Dermis blood vessel endothelial cell (primary cell): ENCODE measurements at regions not wholly inside any gene's neighbourhood (a gene's known extent, or its start where the extent isn't known, plus 50 kb on each side); places are given as distances from the start of the nearest gene placed in this dataset.

Experiments
- DNase-seq: peaks from one replicate; pipeline ENCODE4 v3.0.0; 2010

DNA sequence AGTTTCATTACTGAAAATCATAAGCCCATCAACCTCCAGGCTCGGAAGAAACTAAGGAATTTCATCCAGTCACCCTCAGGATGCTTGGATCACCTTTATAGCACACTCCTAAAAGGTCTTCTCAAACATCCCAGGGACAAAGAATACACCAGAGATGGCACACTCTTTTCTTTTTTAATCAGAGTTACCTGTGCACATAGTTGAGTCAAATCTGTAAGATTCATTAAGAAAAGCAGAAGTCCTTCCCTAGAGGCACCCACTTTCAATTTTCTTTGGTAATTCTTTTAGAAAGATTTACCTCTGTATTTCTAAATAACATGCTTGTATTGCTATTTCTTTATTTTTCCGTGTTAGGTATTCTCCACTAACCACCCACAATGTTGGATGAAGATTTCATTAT is 50.6 kb upstream of the IL6 start:
- no peak for DNase-seq

DNA sequence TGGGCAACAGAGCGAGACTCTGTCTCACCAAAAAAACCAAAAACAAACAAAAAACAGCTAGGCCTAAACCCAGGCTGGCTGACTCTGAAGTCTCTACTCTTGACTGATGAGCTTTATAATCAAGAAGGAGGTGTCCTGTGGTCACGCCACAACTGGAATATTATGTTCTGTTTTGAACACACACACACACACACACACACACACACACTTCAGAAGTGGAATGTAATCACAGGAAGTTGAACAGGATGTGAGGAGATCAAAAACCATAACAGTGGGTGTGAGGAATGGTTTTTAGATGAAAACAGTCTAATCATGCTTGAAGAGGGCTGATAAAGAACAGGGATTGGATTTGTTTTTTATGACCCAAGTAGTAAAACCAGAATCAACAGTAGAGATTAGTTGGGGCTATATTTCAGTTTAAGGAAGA is 51.1 kb upstream of the IL6 start:
- peak; percentile 75 for DNase-seq

DNA sequence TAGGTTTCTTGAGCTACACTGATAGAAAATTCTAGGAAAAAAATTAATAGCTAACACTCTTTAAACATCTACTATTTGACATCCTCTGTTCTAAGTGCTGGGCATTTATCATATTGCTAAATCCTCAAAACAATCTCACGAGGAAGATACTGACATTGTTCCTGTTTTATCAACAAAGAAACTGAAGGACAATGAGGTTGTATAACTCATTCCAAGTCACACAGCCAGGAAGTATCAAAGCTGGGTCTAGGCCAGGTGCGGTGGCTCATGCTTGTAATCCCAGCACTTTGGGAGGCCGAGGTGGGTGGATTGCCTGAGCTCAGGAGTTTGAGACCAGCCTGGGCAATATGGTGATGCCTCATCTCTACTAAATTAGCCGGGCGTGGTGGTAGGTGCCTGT is 51.6 kb upstream of the IL6 start:
- DNase-seq: peak; percentile 81

DNA sequence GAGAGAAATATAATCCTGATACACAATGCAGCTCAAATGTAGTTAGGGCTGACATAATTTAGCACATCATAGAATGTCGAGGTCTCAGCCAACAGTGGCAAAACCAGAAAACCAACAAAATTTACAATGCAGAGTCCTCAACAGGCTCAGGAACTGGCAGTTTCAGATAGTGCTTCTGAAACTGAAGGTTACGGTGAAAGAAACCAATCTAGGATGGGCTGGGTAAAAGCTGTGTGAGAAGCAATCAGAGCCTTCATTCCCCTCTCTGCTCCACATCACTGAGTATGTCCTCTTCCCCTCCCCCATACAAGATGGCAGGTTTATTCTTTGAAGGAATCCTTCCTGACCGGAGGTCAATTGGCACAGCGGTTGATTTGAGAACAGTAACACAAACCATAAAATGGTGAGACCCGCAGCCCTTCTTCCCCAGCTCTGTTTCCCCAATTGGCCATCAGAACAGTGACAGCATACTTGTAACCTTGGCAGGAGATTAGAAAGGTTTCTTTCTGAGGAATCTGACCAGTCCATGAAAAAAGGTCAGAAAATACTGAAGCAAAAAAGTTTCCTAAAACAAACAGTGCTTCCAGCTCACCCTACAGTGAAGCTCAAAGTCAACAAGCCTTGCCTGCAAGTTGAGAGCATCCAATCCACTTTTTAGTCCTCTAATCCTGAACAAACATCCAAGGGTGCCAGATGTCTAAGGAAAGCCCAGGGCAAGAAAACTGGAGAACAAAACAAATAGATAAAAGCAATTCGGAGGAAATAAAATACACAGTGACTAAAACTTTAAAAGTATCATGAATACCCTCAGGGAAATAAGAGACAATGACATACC is 53.9 kb upstream of the IL6 start:
- no peak for DNase-seq

DNA sequence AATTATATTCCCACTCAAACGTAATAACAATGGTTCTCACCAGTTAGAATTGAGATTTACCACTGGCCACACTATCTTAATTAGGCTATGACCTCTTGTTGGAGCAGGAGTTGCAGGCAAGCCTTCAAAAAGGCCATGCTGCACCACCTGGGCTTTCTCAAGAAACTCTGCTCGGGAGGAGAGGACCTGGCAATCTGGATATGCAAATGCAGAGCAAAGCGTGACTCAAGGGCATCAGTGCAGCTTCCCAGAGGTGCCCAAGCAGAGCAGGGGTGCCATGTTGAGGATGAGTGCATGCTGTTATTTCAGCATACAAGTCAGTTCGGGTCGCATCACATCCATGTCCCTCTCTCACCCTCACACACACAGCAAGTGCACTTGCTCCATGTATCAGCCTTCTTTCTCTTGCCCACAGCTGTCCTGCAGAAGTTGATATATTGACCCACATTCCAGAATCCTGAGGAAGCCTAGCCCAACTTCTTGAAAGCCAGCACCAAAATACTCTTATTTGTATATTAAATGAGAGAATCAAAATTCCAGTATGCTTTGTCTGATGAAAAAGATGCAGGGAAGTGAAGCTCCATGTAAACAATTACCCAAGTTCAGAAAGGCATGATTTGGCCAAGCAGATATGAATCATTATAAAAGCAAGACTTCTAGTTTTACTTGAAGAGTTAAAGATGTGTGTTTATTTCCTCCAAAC is 55.7 kb upstream of the IL6 start:
- no peak for DNase-seq

DNA sequence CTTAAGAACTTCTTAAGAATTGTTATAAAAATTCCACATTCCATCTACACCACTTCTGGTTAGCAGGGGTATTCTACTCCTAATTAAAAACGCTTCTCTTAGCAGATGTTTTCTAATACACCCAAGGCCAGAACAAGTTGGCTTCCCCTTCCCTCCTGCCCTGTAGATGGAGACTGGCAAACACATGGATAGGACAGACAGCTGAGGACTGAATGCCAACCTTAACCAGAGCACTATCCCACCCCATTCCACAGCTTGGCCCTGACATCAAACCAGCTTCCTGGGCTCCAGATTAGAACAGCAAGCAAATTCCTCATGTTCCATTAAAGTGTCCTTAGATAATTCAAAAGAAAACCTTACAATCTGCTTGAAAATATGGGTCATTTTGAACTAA is 56.6 kb upstream of the IL6 start:
- no peak for DNase-seq

DNA sequence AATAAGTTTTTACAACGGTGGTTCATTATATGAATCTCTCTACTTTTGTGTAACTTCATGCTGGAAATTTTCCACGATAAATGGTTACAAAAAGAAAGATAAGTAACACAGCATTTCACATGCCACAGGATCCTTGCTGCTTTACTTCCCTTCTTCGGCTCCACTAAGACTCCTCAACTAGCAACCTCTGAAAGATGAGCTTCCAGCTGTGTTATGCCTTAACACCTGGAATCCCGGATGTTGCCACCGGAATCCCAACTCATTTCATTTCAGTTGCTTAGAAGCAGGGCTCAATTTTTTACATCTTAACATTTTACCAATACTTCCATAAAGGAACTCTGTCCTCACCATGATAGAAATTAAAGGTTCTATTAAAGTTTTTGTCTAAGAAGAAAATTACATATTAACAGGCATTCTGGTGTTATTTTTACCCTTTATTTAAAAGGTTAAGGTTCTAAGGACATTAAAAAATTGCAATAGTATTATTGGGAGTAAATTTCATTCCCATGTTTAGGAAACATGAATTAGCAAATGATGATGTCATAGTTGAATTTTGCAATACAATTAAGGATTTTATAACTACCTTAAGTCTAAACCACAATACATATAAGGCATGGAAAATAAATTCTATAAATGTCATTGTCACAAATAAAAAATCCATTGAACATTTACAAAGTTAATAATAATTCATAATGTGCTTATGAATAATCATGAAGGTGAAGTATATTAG is 57.1 kb upstream of the IL6 start:
- DNase-seq: no peak

DNA sequence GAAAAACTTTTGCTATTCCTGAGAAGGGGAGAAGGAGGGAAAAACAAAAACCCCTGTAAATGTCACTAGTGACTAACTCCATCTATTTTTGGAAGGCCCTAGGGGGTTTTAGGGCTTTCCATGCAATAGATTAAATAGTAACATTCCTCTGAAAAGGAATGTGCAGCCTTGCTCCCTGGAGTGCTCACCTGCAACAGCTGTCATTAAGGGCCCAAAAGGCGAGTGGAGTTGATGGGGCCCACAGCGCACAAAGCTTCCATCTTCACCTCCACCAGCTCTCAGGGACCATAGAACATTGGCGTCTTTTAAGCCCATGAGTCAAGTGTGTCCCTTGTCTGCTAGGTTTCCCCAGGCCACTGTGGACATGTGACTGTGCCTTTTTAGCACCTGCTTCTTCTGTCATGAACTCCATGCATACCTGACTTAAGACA is 58.0 kb upstream of the IL6 start:
- no peak for DNase-seq

DNA sequence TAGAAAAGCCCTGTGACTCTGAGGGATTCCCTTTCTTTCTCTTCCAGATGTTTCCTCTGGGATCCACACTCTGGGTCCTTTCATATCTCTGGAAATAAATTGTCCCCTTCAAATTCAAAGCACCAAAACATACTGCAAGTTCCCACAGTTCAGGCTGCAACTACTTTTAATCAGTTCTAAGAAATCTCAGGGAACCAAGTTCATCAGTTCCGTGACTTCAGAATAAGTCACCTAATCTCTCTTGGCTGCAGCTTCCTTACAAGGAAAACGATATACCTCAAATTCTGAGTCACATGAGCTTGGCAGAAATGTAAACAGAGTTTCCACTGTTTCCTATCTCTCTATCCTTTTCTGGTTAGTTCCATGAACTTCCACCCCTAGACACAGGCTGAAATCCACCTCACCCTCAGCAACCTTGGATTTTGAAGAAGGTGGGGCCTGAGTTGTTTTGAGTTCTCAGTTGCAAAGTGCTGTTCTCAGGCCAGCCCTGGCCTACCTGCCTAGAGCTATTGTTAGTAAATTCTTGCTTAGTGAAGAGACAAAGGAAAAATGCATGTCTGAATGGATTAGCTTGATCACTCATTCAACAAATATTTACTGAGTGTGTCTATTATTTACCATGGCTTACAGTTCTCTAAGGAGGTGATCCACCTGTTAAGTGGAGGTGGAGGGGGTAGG is 59.3 kb upstream of the IL6 start:
- DNase-seq: peak; percentile 76

DNA sequence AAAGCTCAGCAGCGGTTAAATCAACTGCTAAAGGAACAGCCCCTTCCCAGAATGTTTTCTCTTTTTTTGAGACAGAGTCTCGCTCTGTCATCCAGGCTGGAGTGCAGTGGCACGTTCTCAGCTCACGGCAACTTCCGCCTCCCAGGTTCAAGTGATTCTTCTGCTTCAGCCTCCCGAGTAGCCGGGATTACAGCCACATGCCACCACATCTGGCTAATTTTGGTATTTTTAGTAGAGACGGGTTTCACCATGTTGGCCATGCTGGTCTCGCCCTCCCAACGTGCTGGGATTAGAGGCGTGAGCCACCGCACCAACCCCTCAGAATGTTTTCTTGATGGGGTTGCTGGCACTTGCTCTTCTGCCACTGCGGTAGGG is 59.8 kb upstream of the IL6 start:
- DNase-seq: no peak

DNA sequence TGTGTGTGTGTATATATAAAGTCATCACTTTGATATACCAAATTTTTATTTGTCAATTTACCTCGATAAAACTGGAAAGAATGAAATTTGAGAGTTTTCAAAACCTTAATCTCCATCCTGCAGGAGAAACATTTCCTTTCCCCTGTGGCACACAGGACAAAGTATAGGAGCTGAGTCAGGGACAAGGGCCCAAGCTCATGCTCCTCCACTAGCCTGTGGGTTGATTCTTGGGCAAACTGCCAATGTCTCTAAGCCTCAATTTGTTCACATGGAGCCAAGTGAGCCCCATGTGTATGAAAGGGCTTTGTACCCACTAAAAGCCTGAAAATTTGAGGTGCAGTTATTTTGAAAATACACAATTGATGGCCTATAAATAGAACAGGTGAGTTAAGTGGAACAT is 60.3 kb upstream of the IL6 start:
- DNase-seq: peak; percentile 84

DNA sequence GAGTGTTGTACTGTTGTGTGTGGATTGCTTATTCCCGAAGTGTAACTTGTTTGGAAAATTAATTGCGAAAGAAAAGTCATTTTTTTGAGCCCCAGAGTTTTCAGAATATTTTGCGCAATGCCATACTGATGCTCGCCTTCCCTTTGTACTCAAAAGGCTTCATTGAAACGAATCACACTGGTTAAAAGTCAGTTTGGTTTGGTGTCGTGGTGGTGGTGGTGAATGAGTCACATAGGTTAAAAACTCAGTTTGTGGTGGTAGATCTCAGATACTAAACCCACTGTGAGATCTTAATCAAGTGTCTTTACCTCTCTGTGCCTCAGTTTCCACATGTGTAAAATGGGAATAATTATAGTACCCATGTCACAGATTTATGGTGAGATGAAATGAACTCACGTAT is 61.1 kb upstream of the IL6 start:
- no peak for DNase-seq

DNA sequence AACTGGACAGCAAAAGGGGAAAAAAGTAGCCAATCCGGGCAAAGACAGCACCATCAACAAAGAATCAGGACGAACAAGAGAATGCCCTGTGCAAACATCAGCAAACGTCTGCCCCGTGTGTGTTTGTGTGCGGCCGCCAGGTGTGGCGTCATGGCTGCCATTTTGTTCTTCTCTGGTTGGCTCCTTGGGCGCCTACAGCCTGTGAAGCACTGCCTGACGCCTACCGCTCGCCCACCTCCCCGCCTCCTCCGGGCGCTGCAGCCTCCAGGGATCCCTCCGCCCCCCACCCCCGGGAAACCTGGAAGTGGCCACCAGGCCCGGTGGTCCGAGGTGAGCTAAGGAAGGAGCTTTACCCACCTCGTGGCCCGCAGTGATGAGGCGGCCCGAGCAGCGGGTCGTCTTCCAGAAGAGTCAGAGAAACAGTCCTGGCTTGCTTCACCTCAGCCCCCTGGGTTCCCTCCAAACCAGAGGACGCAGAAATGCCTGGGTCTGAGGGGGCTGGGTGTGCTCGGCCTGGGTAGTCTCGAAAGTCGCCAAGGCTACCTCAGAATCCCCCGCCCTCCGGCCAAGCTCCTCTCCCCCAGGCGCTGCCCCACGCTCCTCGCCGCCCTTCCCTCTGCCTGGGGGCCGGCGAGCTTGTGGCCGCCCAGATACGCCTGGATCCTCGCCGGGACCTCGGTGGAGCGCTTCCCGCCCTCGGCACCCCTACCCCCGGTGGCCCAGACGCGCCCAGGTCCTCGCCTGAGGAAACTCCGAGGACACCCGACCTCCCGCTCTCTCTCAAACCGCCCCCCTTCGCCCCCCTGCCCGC is 61.8 kb upstream of the IL6 start:
- no peak for DNase-seq

DNA sequence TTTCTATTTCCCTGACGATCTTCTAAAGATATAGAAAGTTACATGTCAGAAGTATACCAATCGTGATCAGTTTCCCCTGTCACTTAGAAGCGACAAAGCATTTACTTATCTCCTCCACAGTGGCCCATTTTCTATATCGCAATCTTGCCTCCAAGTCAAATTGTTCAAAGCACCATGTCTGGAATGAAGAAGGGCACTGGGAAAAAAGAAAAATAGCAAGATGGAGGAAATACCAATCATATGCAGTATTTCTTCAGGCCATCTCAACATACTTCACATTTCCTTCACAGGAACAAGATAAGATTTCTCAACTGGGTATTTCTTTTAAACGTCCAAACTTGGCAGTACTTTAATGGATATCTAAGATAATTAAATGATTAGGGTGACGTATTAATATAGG is 63.3 kb upstream of the IL6 start:
- DNase-seq: no peak

DNA sequence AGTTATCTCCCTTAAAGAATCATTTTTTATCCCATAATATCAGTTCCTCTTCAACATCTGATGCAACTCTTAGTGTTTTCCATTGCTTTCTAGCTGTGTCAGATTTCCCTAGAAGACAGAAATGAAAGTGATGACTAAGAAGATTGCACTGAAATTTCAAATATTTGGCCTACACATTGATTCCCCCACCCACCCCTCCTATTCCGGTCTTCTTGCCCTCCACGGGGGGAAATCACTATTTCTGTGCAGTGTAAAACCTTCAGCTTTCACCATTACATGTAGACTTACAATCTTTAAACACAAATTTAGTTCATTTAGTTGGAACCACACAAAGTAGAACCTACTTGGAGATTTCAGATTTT is 63.7 kb upstream of the IL6 start:
- DNase-seq: no peak

DNA sequence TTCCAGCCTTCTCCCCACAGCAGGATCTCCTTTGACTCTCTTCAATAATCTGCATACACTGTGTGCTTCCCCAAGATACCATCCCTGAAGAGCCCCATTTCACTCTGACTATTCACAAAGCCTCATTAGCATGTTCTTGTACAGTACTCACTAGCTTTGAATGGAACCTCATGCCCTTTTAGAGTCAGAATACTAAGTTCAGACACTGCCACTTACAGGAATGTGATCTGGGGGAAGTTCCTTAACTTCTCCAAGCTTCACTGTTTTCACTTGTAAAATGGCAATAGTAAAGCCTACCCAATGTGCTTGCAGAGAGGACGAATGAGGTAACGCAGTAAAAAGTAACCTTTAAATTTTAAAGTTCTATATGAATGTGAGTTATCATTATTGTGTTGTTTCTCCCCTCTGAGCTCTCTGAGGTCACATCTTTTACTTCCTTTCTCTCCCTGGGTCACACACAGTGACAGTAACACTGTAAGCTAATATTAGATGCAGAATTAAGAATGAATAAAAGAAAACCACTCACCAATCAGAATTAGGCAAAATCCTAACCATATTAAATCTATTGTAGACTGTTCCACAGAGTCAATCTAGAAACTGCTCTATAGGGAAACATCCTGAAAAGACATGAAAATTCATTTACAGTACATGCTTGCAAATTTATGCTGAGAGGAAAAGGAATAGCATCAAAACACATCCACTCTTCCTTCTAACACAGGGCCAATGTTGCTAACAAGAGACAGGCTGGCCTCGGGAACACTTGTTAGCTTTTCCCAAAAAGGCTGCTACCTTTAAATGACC is 64.2 kb upstream of the IL6 start:
- no peak for DNase-seq

DNA sequence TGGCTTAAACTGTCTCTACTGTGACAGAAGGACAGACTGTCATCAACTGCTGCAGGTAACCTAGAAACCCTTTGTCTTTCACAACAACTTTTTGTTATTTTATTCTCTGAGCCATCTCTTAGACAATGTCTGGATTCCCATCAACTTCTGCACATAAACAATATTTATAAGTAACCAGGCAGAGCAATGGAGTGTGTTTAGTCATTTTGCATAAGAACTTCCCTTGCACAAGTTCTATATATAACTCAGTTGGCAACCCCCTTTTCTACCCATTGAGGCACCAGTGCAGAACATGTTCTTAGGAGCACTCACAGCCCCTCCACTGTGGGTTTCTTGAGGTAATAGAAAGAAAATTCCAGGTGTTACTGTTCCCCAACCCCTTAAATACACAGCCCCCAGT is 65.0 kb upstream of the IL6 start:
- DNase-seq: peak; percentile 26

DNA sequence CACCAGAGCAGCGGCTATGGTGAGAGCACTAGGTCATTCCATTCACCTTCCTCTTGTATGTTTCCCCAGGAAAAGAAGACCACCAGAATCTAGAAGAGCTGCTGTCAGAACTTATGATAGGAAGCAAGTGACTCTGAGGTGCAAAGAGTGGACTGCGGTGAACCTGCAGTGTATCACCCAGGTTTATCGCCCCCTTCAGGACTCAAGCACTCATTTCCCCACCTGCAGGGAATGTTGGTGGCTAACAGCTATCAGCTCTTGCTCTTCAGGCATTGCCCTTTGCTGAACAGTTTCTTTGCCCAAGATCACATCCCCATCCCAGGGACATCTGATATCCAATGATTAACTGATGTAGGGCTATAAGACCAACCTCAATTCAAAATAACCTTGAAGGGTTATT is 66.3 kb upstream of the IL6 start:
- DNase-seq: no peak

DNA sequence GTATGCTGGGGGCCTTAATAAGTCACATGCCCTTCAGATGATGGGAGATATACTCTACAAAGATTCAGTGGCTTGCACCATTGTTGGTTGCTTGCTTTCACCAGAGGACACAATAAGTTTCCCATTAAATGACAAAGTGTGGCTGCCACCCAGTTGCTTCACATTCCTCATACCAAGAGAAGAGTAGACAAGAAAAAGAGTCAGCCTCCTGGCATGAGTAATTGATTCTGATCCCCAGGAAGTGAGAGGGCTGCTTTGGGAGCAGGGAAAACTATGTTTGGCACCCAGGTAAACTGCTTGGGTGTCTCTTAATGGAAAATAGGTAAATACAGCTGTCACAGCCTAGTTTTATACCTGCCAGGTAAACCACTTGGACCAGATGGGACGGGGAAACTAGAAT is 66.7 kb upstream of the IL6 start:
- DNase-seq: no peak

DNA sequence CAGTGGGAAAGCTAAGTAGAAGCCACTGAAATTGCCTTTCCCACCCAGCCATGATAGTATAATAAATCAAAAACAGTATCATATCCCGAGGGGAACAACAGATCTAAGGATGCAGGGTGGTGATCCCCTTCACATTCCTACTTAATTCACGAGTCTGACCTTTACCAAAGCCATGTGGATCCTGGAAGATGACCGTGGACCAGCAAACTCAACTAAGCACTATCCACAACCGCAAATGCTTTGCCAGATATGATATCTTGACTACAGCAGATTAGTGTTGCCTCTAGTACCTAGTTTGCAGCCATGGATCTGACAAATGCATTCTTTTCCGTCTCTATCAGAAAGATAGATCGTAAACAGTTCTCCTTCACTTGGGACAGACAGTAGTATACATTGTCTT is 67.3 kb upstream of the IL6 start:
- DNase-seq: no peak

DNA sequence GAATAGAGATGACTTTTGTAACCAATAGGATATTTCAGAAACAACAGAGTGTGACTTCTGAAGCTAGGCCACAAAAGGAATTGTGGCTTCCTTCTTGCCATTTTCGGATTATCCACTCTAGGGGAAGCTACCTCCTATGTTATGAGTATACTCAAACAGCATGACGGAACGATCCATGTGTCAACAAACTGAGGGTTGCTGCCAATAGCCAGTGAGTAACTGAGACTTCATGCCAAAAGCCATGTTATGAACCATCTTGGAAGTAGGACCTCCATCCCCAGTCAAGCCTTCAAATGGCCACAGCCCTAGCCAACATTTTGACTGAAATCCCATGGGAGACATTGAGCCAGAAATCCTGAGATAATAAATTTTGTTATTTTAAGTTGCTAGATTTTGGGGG is 69.0 kb upstream of the IL6 start:
- DNase-seq: no peak

DNA sequence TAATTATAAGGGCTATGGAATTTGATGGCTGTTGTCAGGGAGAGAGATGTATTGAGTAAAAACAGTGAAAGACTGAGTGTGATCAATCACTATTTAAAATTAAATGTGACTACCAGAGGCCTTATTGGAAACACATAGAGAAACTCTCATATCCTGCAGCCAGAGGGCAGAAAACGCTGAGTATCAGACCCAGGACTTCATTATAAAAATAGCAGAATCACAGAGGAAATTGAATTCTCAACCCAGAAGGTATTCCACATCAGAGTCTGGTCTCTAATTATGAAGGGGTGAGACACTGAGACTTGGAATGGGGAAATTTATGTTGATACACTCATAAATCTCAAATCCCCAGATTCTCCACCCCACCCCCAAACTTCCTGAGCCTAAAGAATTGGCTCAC is 69.5 kb upstream of the IL6 start:
- DNase-seq: peak; percentile 35
